ENCODE measurements at regions not wholly inside any gene's neighbourhood (a gene's known extent, or its start where the extent isn't known, plus 50 kb on each side); places are given as distances from the start of the nearest gene placed in this dataset.

- TF ChIP-seq CTCF (IDR thresholded peaks at IDR 0.05), result no peak
- TF ChIP-seq EZH2 (IDR thresholded peaks at IDR 0.05), result no peak
- TF ChIP-seq EZH2phosphoT487 (IDR thresholded peaks at IDR 0.05), result no peak
These were observed 228.2 kb upstream of the SEMA3A start for GRCh38 chr7:84422790-84423189.

All from neural progenitor cell (in vitro differentiated cells).